GM12878 (cell line): ENCODE measurements at regions not wholly inside any gene's neighbourhood (a gene's known extent, or its start where the extent isn't known, plus 50 kb on each side); places are given as distances from the start of the nearest gene placed in this dataset.

Experiments
- ATAC-seq: fragments of 200-7000 bp; cut with Tn5 transposase; 3 replicates; pipeline ENCODE4 v1.9.1; 2020; ENCODE audit warnings: mild to moderate bottlenecking, moderate library complexity
- BruUV-seq: library from RNA; stranded (reverse); fragments of 400-500 nt; replicated peaks from 2 replicates; lab custom pipeline; 2021; lab: Mats Ljungman, UMichigan
- CTCF ChIA-PET: fragments of 300-600 bp; sonication (Branson Sonifier 250); formaldehyde crosslinking; extraction: SDS; loops from one replicate; lab custom pipeline; 2021; ENCODE audit warnings: inconsistent platforms; lab: Yijun Ruan, JAX
- POLR2A ChIA-PET: fragments of 350-600 bp; formaldehyde crosslinking; extraction: SDS; loops from one replicate; lab custom pipeline; 2021; ENCODE audit warnings: inconsistent platforms; lab: Charles Lee
- RAD21 ChIA-PET: fragments of 300-600 bp; sonication (Branson Sonifier 250); formaldehyde crosslinking; loops from one replicate; lab custom pipeline; 2023; ENCODE audit warnings: antibody characterized with exemption; ENCODE audit not compliant: unreplicated experiment; lab: Charles Lee
- SMC1A ChIA-PET: fragments of 300-600 bp; sonication (Branson Sonifier 250); formaldehyde crosslinking; loops from one replicate; lab custom pipeline; 2023; ENCODE audit not compliant: unreplicated experiment, uncharacterized antibody; lab: Charles Lee
- DNase-seq: peaks from one replicate; pipeline ENCODE4 v3.0.0-alpha.2; 2011; ENCODE audit warnings: low read depth, low spot score
- FAIRE-seq: peaks from 3 replicates; lab custom pipeline; 2011; peaks lifted over from hg19 to GRCh38; lab: Jason Lieb, UNC
- H2AFZ ChIP-seq: 2 replicates; pipeline ENCODE4 v1.6.0; 2011; ENCODE audit warnings: low read depth, low read length, control low read depth; ENCODE audit not compliant: control insufficient read depth
- H3K27ac ChIP-seq: 2 replicates; pipeline ENCODE4 v1.5.1; 2011; ENCODE audit warnings: control low read depth; ENCODE audit not compliant: control insufficient read depth, insufficient read depth
- H3K27me3 ChIP-seq, 2 experiments: replicated peaks in 1 of 2; 2 replicates each; pipeline versions ENCODE4 v1.6.0 to v1.6.1; 2011; ENCODE audit warnings: low read length in 1 of 2; ENCODE audit not compliant: control insufficient read depth in 2 of 2, insufficient read depth in 2 of 2
- H3K36me3 ChIP-seq, 2 experiments: 2 replicates each; pipeline ENCODE4 v1.5.1; 2011; ENCODE audit warnings: low read length in 1 of 2; ENCODE audit not compliant: control insufficient read depth in 2 of 2, insufficient read depth in 2 of 2
- H3K4me1 ChIP-seq: 2 replicates; pipeline ENCODE4 v1.6.1; 2011; ENCODE audit warnings: mild to moderate bottlenecking, low read length, moderate library complexity, mixed read lengths; ENCODE audit not compliant: control insufficient read depth, insufficient read depth
- H3K4me2 ChIP-seq: 2 replicates; pipeline ENCODE4 v1.6.0; 2011; ENCODE audit warnings: control low read depth; ENCODE audit not compliant: control insufficient read depth, insufficient read depth
- H3K4me3 ChIP-seq: fragments of 200-600 bp; sonication (generic); 2 replicates; pipeline ENCODE4 v1.5.1; 2016
- H3K79me2 ChIP-seq: 2 replicates; pipeline ENCODE4 v1.6.0; 2011; ENCODE audit warnings: low read length; ENCODE audit not compliant: control insufficient read depth, insufficient read depth
- H3K9ac ChIP-seq: 2 replicates; pipeline ENCODE4 v1.8.0; 2011; ENCODE audit warnings: low read length, control low read depth, mixed read lengths; ENCODE audit not compliant: control insufficient read depth, insufficient read depth
- H3K9me3 ChIP-seq: replicated peaks from 3 replicates; pipeline ENCODE4 v1.5.1; 2011; ENCODE audit warnings: mild to moderate bottlenecking, low read length; ENCODE audit not compliant: control insufficient read depth, insufficient read depth
- H4K20me1 ChIP-seq: 2 replicates; pipeline ENCODE4 v1.6.0; 2011; ENCODE audit not compliant: control insufficient read depth, insufficient read depth
- ASH2L ChIP-seq: fragments of 300-600, 200-600 bp; sonication (generic); IDR thresholded peaks from 2 replicates; pipeline ENCODE4 v1.6.1; 2017; ENCODE audit warnings: low read depth, mild to moderate bottlenecking, borderline replicate concordance
- ATF7 ChIP-seq: fragments of 450-650 bp; IDR thresholded peaks from 2 replicates; pipeline ENCODE4 v1.6.1; 2016; ENCODE audit warnings: low read depth, mild to moderate bottlenecking
- CBFB ChIP-seq: IDR thresholded peaks from 2 replicates; pipeline ENCODE4 v1.6.1; 2016; ENCODE audit warnings: antibody characterized with exemption, low read depth
- CBX3 ChIP-seq: fragments of 200-600 bp; sonication (generic); IDR thresholded peaks from 2 replicates; pipeline ENCODE4 v1.6.1; 2016; ENCODE audit warnings: low read depth, borderline replicate concordance
- NR2C2 ChIP-seq: IDR thresholded peaks from 2 replicates; pipeline ENCODE4 v1.6.1; 2011; ENCODE audit warnings: borderline replicate concordance, low read depth; ENCODE audit not compliant: control insufficient read depth, insufficient read length
- PBX3 ChIP-seq: IDR thresholded peaks from 2 replicates; pipeline ENCODE4 v1.6.1; 2011; ENCODE audit warnings: mild to moderate bottlenecking, low read depth, low read length, moderate library complexity; ENCODE audit not compliant: insufficient replicate concordance
- WGBS: methylation state at CpG from one replicate; pipeline ENCODE4 v1.1.6; 2016; ENCODE audit warnings: low lambda C conversion rate; ENCODE audit not compliant: insufficient replicate concordance, insufficient coverage; ENCODE audit errors: missing lambda C conversion rate; 5-methylcytosine and 5-hydroxymethylcytosine counted together
- in situ Hi-C: fragments of 300-500 bp; cut with MboI; formaldehyde crosslinking; loops from 9 replicates; pipeline ENCODE4 v1.14.3; 2018; ENCODE audit warnings: mixed read lengths
- intact Hi-C: fragments of 100-400 bp; cut with micrococcal nuclease; formaldehyde crosslinking; loops from one replicate; pipeline ENCODE4 v1.14.2; 2022; ENCODE audit not compliant: unreplicated experiment

- Histone ChIP-seq H3K9ac (no peak overlapping the region), H3K4me2 (no peak overlapping the region), H3K9me3 (no peaks in the 10 kb centered on the region)
- RAD21 ChIA-PET: no interaction called here
- CTCF ChIA-PET: no interaction called here
- no peak for ATAC-seq
- in situ Hi-C loops: no loop called here
- TF ChIP-seq CBFB: no peak
- no peak for TF ChIP-seq ATF7
- no peak for TF ChIP-seq CBX3
- no peak for TF ChIP-seq PBX3
- TF ChIP-seq ASH2L: no peak
- no peak for TF ChIP-seq NR2C2
- TF ChIP-seq, all 136 proteins: peak for 0
- no peaks in the 10 kb centered on the region for H3K36me3 ChIP-seq
- H3K4me3 ChIP-seq: no peak overlapping the region
- SMC1A ChIA-PET: no interaction called here
- DNase-seq (no peak), FAIRE-seq (no peak)
- POLR2A ChIA-PET: no interaction called here
- no peaks in the 10 kb centered on the region for H4K20me1 ChIP-seq
- BruUV-seq: no TSS peak
- peaks cover 0 to 2% of the 10 kb centered on the region in 2 experiments; a peak in 2 of 4 replicates for H3K27me3 ChIP-seq
- H3K79me2 ChIP-seq: no peaks in the 10 kb centered on the region
- WGBS: 14% methylated on average over 3 of the region's 3 CpGs
- no peaks in the 10 kb centered on the region for H3K4me1 ChIP-seq
- H3K27ac ChIP-seq: no peak overlapping the region
- intact Hi-C loops: no loop called here
- no peak overlapping the region for H2AFZ ChIP-seq
Observed at GRCh38 chr6:4649728-4650127, 126.5 kb upstream of the CDYL start.
